DOHH2 (cell line): ENCODE measurements at regions not wholly inside any gene's neighbourhood (a gene's known extent, or its start where the extent isn't known, plus 50 kb on each side); places are given as distances from the start of the nearest gene placed in this dataset.
A peak's percentile ranks its signal among the peaks of the same experiment; 100 is the strongest.

Source experiments
- H3F3A ChIP-seq: fragments of 200-600 bp; sonication (generic), shearing (Covaris generic); 2 replicates; pipeline ENCODE4 v1.6.0; 2016; ENCODE audit warnings: antibody characterized with exemption, mild to moderate bottlenecking; ENCODE audit not compliant: control insufficient read depth, insufficient read depth
- H3K27ac ChIP-seq: fragments of 200-600 bp; sonication (generic); 2 replicates; pipeline ENCODE4 v1.5.1; 2014; ENCODE audit warnings: low read depth, mild to moderate bottlenecking, low read length, moderate library complexity
- H3K27me3 ChIP-seq: fragments of 200-600 bp; sonication (generic); 2 replicates; pipeline ENCODE4 v1.6.1; 2014; ENCODE audit warnings: mild to moderate bottlenecking, low read length, mixed read lengths; ENCODE audit not compliant: control insufficient read depth
- H3K36me3 ChIP-seq: fragments of 200-600 bp; sonication (generic); 2 replicates; pipeline ENCODE4 v1.6.1; 2014; ENCODE audit warnings: mild to moderate bottlenecking, low read length, moderate library complexity, mixed read lengths; ENCODE audit not compliant: control insufficient read depth
- H3K4me1 ChIP-seq: fragments of 200-600 bp; sonication (generic); 2 replicates; pipeline ENCODE4 v1.6.1; 2014; ENCODE audit warnings: mild to moderate bottlenecking, low read length, mixed read lengths; ENCODE audit not compliant: control insufficient read depth
- H3K4me2 ChIP-seq: fragments of 200-600 bp; sonication (generic); 2 replicates; pipeline ENCODE4 v1.6.0; 2014; ENCODE audit warnings: mild to moderate bottlenecking, low read length, moderate library complexity
- H3K4me3 ChIP-seq: fragments of 200-600 bp; sonication (generic); 2 replicates; pipeline ENCODE4 v1.5.1; 2014; ENCODE audit warnings: mild to moderate bottlenecking, low read length, mixed read lengths
- H3K79me2 ChIP-seq: fragments of 200-600 bp; sonication (generic); 2 replicates; pipeline ENCODE4 v1.6.1; 2014; ENCODE audit warnings: mild to moderate bottlenecking, low read length, mixed read lengths; ENCODE audit not compliant: control insufficient read depth
- H3K9me2 ChIP-seq: fragments of 200-600 bp; sonication (generic); replicated peaks from 2 replicates; pipeline ENCODE4 v1.6.1; 2014; ENCODE audit warnings: mild to moderate bottlenecking, low read length, mixed read lengths; ENCODE audit not compliant: control insufficient read depth
- H3K9me3 ChIP-seq: fragments of 200-600 bp; sonication (generic); 2 replicates; pipeline ENCODE4 v1.6.1; 2014; ENCODE audit warnings: antibody characterized with exemption, low read length, mixed read lengths; ENCODE audit not compliant: control insufficient read depth, insufficient read depth
- H4K20me1 ChIP-seq: fragments of 200-600 bp; sonication (generic); 2 replicates; pipeline ENCODE4 v1.6.0; 2014; ENCODE audit warnings: low read depth, mild to moderate bottlenecking, antibody characterized with exemption, low read length, moderate library complexity; ENCODE audit not compliant: control insufficient read depth, insufficient read depth
- EZH2phosphoT487 ChIP-seq: fragments of 200-600 bp; sonication (generic); IDR thresholded peaks from 2 replicates; pipeline ENCODE4 v1.6.1; 2017; ENCODE audit warnings: borderline replicate concordance, mild to moderate bottlenecking, antibody characterized with exemption, low read length, moderate library complexity, mixed read lengths
- TF ChIP-seq, protein P1 (sequence below): fragments of 200-600 bp; sonication (generic); IDR thresholded peaks from one replicate; pipeline ENCODE4 v1.5.1; 2014; ENCODE audit warnings: antibody characterized with exemption, mild to moderate bottlenecking, low read depth, low read length; ENCODE audit not compliant: poor library complexity, severe bottlenecking

DNA sequence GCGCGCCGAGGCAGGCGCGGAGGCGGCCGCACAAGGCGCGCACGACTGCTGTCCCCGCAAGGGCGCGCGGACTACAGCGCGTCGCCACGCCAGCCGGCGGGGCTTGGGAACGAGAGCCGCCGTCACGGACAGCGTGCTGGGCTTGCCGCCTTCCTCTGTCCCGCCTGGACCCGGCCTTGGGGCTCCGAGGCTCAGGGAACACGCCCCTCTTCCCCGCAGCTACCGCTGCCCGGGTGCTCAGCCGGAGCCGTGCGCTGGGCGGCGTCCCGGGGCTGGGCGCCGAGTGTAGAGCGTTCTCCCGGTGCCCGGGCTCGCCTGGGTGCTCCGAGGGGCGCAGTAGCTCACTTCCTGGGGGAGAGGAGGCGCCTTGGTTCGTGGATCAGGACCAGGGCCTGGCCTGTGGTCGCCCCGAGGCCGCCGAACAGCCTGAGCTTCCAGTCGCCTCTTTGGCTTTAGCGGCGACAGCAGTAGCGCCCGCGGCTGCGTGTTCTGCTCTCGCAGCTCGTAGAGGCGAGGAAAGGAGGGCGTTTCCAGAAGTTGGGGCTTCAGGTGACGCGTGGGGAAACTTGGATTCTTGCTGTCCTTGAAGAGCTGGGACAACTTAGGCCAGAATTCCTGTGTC lies 226.7 kb upstream of the C2CD4B start:
- peak overlapping the region; percentile 89 for H3K4me2 ChIP-seq
- H3K9me3 ChIP-seq = no peaks in the 10 kb centered on the region
- H3F3A ChIP-seq = 0 out of 2 replicates have a peak, but pooled peaks cover 2% of the 10 kb centered on the region
- peaks cover 26% of the 10 kb centered on the region for H3K27me3 ChIP-seq
- H3K4me3 ChIP-seq = peak overlapping the region; percentile 99
- peaks cover 3% of the 10 kb centered on the region; the same call in 1 of the 2 replicates for H3K36me3 ChIP-seq
- no peaks in the 10 kb centered on the region for H3K9me2 ChIP-seq
- no peaks in the 10 kb centered on the region for H4K20me1 ChIP-seq
- no peak overlapping the region for H3K27ac ChIP-seq
- peaks cover 12% of the 10 kb centered on the region for H3K79me2 ChIP-seq
- no peak for TF ChIP-seq EZH2phosphoT487
- TF ChIP-seq, protein P1, sequence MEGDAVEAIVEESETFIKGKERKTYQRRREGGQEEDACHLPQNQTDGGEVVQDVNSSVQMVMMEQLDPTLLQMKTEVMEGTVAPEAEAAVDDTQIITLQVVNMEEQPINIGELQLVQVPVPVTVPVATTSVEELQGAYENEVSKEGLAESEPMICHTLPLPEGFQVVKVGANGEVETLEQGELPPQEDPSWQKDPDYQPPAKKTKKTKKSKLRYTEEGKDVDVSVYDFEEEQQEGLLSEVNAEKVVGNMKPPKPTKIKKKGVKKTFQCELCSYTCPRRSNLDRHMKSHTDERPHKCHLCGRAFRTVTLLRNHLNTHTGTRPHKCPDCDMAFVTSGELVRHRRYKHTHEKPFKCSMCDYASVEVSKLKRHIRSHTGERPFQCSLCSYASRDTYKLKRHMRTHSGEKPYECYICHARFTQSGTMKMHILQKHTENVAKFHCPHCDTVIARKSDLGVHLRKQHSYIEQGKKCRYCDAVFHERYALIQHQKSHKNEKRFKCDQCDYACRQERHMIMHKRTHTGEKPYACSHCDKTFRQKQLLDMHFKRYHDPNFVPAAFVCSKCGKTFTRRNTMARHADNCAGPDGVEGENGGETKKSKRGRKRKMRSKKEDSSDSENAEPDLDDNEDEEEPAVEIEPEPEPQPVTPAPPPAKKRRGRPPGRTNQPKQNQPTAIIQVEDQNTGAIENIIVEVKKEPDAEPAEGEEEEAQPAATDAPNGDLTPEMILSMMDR = no peak
- H3K4me1 ChIP-seq = peaks cover 19% of the 10 kb centered on the region

DNA sequence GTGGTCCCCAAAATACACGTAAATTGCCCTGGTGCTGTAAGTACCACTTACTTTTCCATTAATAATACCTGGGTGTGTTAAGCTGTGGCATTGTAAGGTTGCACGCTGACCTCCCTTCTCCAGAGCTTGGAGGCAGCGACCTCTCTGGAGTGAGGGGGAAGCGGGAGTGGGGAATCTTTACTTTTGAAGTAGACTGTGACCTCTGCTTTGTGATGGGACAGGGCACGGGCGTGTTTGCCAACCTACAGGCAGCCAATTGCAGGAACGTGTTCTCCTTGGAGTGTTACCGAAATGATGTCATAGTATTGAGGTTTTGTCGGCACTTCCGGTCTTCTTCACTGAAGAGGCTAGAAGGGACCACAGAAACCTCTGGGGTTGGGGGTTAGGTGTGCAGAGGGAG lies 227.3 kb upstream of the C2CD4B start:
- H3K4me1 ChIP-seq = peaks cover 19% of the 10 kb centered on the region
- H3F3A ChIP-seq = 0 out of 2 replicates have a peak, but pooled peaks cover 2% of the 10 kb centered on the region
- H3K36me3 ChIP-seq = peaks cover 3% of the 10 kb centered on the region; the same call in 1 of the 2 replicates
- H3K9me2 ChIP-seq = no peaks in the 10 kb centered on the region
- TF ChIP-seq EZH2phosphoT487 = no peak
- TF ChIP-seq, protein P1 = no peak
- H3K79me2 ChIP-seq = peaks cover 12% of the 10 kb centered on the region
- no peaks in the 10 kb centered on the region for H4K20me1 ChIP-seq
- H3K27me3 ChIP-seq = peaks cover 26% of the 10 kb centered on the region
- peak overlapping the region; percentile 99 for H3K4me3 ChIP-seq
- H3K27ac ChIP-seq = no peak overlapping the region
- H3K4me2 ChIP-seq = peak overlapping the region; percentile 89
- no peaks in the 10 kb centered on the region for H3K9me3 ChIP-seq

DNA sequence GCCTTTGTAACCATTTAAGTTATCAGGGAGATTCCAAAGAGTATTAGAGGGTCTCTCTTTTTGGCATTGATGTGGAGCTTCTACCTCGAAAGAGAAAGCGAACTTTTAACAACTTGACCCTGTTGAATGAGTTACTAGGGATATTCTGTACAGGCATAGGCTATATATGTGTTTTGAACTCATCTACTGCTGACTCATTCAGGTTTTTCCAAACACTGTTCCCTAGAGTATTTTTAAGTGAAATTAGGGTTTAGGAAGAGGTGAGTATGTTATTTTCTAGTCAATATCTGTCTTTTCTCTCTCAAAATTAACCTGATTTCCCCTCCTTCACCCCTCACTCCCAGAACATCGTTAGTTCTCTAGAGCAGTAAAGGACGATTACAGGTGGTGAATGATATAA lies 228.1 kb upstream of the C2CD4B start:
- H3K4me2 ChIP-seq = no peak overlapping the region
- no peaks in the 10 kb centered on the region for H4K20me1 ChIP-seq
- peaks cover 12% of the 10 kb centered on the region for H3K79me2 ChIP-seq

More for the DNA sequence above, 228.1 kb upstream of the C2CD4B start:
- no peak overlapping the region for H3K27ac ChIP-seq
- no peak for TF ChIP-seq EZH2phosphoT487
- TF ChIP-seq, protein P1 = no peak
- peaks cover 26% of the 10 kb centered on the region for H3K27me3 ChIP-seq
- H3K9me2 ChIP-seq = no peaks in the 10 kb centered on the region
- H3K4me1 ChIP-seq = peaks cover 19% of the 10 kb centered on the region
- H3K4me3 ChIP-seq = no peak overlapping the region
- H3F3A ChIP-seq = no peaks in the 10 kb centered on the region
- H3K9me3 ChIP-seq = peaks cover 6% of the 10 kb centered on the region; the same call in 1 of the 2 replicates
- peaks cover 3% of the 10 kb centered on the region; the same call in 1 of the 2 replicates for H3K36me3 ChIP-seq
